ENCODE measurements at regions not wholly inside any gene's neighbourhood (a gene's known extent, or its start where the extent isn't known, plus 50 kb on each side); places are given as distances from the start of the nearest gene placed in this dataset.

GRCh38 chr7:95668504-95669018 is 72.2 kb upstream of the PDK4 start:
- DNase-seq (ENCODE audit: low read depth) = no peak

GRCh38 chr7:95662987-95663386 is 66.7 kb upstream of the PDK4 start:
- DNase-seq (ENCODE audit: low read depth) = no peak

- DNase-seq (ENCODE audit: low read depth) = no peak
Observed at GRCh38 chr7:95660023-95660434, 63.7 kb upstream of the PDK4 start.

GRCh38 chr7:95658676-95659075 is 62.4 kb upstream of the PDK4 start:
- no peak for DNase-seq (ENCODE audit: low read depth)

- no peak for DNase-seq (ENCODE audit: low read depth)
Observed at GRCh38 chr7:95649546-95649945, 53.2 kb upstream of the PDK4 start.

- DNase-seq (ENCODE audit: low read depth) = no peak
Observed at GRCh38 chr7:95646350-95646749, 50.0 kb upstream of the PDK4 start.

Data from fibroblast of gingiva (primary cell).